HG02981 (cell line): ENCODE measurements at regions not wholly inside any gene's neighbourhood (a gene's known extent, or its start where the extent isn't known, plus 50 kb on each side); places are given as distances from the start of the nearest gene placed in this dataset.
"Not testable (repeated sequence)": the region's sequence is repeated elsewhere in the genome, so short reads cannot be mapped to it uniquely, and the experiment has no call there.

ENCODE experiments used
- ATAC-seq: cut with Tn5 transposase; IDR thresholded peaks from one replicate; pipeline ENCODE4 v1.9.1; 2021; ENCODE audit warnings: mild to moderate bottlenecking, moderate library complexity; ENCODE audit not compliant: unreplicated experiment

GRCh38 chr2:122266636-122267035, 511.2 kb downstream of the TSN start:
- ATAC-seq = no peak

GRCh38 chr2:122267947-122268346, 512.5 kb downstream of the TSN start:
- no peak for ATAC-seq

- ATAC-seq = no peak
Observed at GRCh38 chr2:122273785-122274419, 518.5 kb downstream of the TSN start.

GRCh38 chr2:122277956-122278355, 522.5 kb downstream of the TSN start:
- ATAC-seq = no peak

- no peak for ATAC-seq
Observed at GRCh38 chr2:122300758-122301157, 545.3 kb downstream of the TSN start.

- ATAC-seq = no peak
Observed at GRCh38 chr2:122307763-122308162, 552.3 kb downstream of the TSN start.

- ATAC-seq = no peak
Observed at GRCh38 chr2:122315306-122315705, 559.9 kb downstream of the TSN start.

GRCh38 chr2:122319539-122320132, 564.2 kb downstream of the TSN start:
- ATAC-seq = no peak

GRCh38 chr2:122322815-122323214, 567.4 kb downstream of the TSN start:
- no peak for ATAC-seq

GRCh38 chr2:122323927-122324326, 568.5 kb downstream of the TSN start:
- ATAC-seq = peak; percentile 63

GRCh38 chr2:122326471-122326870, 571.0 kb downstream of the TSN start:
- ATAC-seq = no peak

- ATAC-seq = no peak
Observed at GRCh38 chr2:122328816-122329215, 573.4 kb downstream of the TSN start.

- ATAC-seq = no peak
Observed at GRCh38 chr2:122329278-122329677, 573.8 kb downstream of the TSN start.

GRCh38 chr2:122333932-122334331, 578.5 kb downstream of the TSN start:
- no peak for ATAC-seq

- ATAC-seq = no peak
Observed at GRCh38 chr2:122338000-122338399, 582.5 kb downstream of the TSN start.

- ATAC-seq = peak; percentile 97
Observed at GRCh38 chr2:122340246-122340645, 584.8 kb downstream of the TSN start.

- peak; percentile 36 for ATAC-seq
Observed at GRCh38 chr2:122341007-122341406, 585.6 kb downstream of the TSN start.

- not testable (repeated sequence) for ATAC-seq
Observed at GRCh38 chr2:122352151-122352550, 596.7 kb downstream of the TSN start.

GRCh38 chr2:122357998-122358397, 602.5 kb downstream of the TSN start:
- no peak for ATAC-seq

- ATAC-seq = no peak
Observed at GRCh38 chr2:122358729-122359128, 603.3 kb downstream of the TSN start.

- ATAC-seq = no peak
Observed at GRCh38 chr2:122363885-122364284, 608.4 kb downstream of the TSN start.

- ATAC-seq = no peak
Observed at GRCh38 chr2:122366427-122366826, 611.0 kb downstream of the TSN start.
